A549 (cell line): ENCODE measurements at regions not wholly inside any gene's neighbourhood (a gene's known extent, or its start where the extent isn't known, plus 50 kb on each side); places are given as distances from the start of the nearest gene placed in this dataset.

Source experiments
- ATAC-seq, 2 experiments: fragments of 200-7000 bp in 1 of 2; fragments of >200 bp in 1 of 2; cut with Nextera tagmentation in 1 of 2; cut with Tn5 transposase in 1 of 2; 3 replicates each; pipeline versions ENCODE4 v1.8.0 to v1.9.1; 2018 to 2020; ENCODE audit warnings: mild to moderate bottlenecking in 1 of 2, moderate library complexity in 1 of 2
- CTCF ChIA-PET: fragments of 300-600 bp; sonication (Branson Sonifier 250); formaldehyde crosslinking; extraction: SDS; loops from one replicate; lab custom pipeline; 2021; ENCODE audit warnings: antibody characterized with exemption, inconsistent platforms; lab: Yijun Ruan, JAX
- POLR2A ChIA-PET: fragments of 350-600 bp; formaldehyde crosslinking; extraction: SDS; loops from one replicate; lab custom pipeline; 2021; ENCODE audit warnings: antibody characterized with exemption, inconsistent platforms; lab: Yijun Ruan, JAX
- DNase-seq, 2 experiments: peaks; one replicate each; pipeline versions ENCODE4 v3.0.0 to v3.0.0-alpha.2; 2011 to 2016; ENCODE audit warnings: low read depth in 1 of 2, low spot score in 1 of 2
- FAIRE-seq: peaks from 2 replicates; lab custom pipeline; 2011; peaks lifted over from hg19 to GRCh38; lab: Jason Lieb, UNC
- H3K27ac ChIP-seq, 2 experiments: fragments of >200 bp; sonication (Bioruptor Twin); formaldehyde crosslinking; 3 replicates each; pipeline ENCODE4 v1.5.1; 2016 to 2017
- H3K4me1 ChIP-seq: fragments of >200 bp; sonication (Bioruptor Twin); formaldehyde crosslinking; 3 replicates; pipeline ENCODE4 v1.6.1; 2016
- H3K4me2 ChIP-seq: fragments of >200 bp; sonication (Bioruptor Twin); formaldehyde crosslinking; 3 replicates; pipeline ENCODE4 v1.6.1; 2016
- H3K4me3 ChIP-seq: fragments of >200 bp; sonication (Bioruptor Twin); formaldehyde crosslinking; 3 replicates; pipeline ENCODE4 v1.5.1; 2016
- H3K9me3 ChIP-seq: fragments of >200 bp; sonication (Bioruptor Twin); formaldehyde crosslinking; 3 replicates; pipeline ENCODE4 v1.6.1; 2016
- E2F6 ChIP-seq: IDR thresholded peaks from 2 replicates; pipeline ENCODE4 v1.6.1; 2012; ENCODE audit warnings: low read depth, borderline replicate concordance
- EHF ChIP-seq: fragments of 250-450 bp; sonication (Bioruptor Pico); IDR thresholded peaks from 2 replicates; pipeline ENCODE4 v1.5.0; 2020; ENCODE audit warnings: mild to moderate bottlenecking
- EHMT2 ChIP-seq: fragments of 200-600 bp; sonication (generic); IDR thresholded peaks from 2 replicates; pipeline ENCODE4 v1.6.1; 2016; ENCODE audit warnings: antibody characterized with exemption, low read depth, mild to moderate bottlenecking, moderate library complexity
- EP300 ChIP-seq, 2 experiments: fragments of >200 bp; sonication (Bioruptor Twin); formaldehyde crosslinking; IDR thresholded peaks; 2 replicates in 1 of 2; 3 replicates in 1 of 2; pipeline ENCODE4 v1.6.1; 2016 to 2017
- FOSL2 ChIP-seq, 2 experiments: fragments of 450-650 bp in 1 of 2; fragments of >200 bp in 1 of 2; sonication (Bioruptor Twin) in 1 of 2; formaldehyde crosslinking; IDR thresholded peaks; 2 replicates each; pipeline versions ENCODE4 v1.5.0 to v1.6.1; 2016 to 2020; ENCODE audit warnings: mild to moderate bottlenecking in 1 of 2, moderate library complexity in 1 of 2
- HOXA7 ChIP-seq: fragments of 250-450 bp; sonication (Bioruptor Pico); IDR thresholded peaks from 2 replicates; pipeline ENCODE4 v1.5.0; 2020; ENCODE audit warnings: mild to moderate bottlenecking, moderate library complexity
- HOXB5 ChIP-seq: fragments of 250-450 bp; sonication (Bioruptor Pico); IDR thresholded peaks from 2 replicates; pipeline ENCODE4 v1.5.0; 2020; ENCODE audit warnings: mild to moderate bottlenecking, moderate library complexity
- JUN ChIP-seq, 2 experiments: fragments of >200 bp; sonication (Bioruptor Twin); formaldehyde crosslinking; IDR thresholded peaks; 2 replicates in 1 of 2; 3 replicates in 1 of 2; pipeline ENCODE4 v1.6.1; 2016 to 2017
- JUNB ChIP-seq: fragments of >200 bp; sonication (Bioruptor Twin); formaldehyde crosslinking; IDR thresholded peaks from 2 replicates; pipeline ENCODE4 v1.6.1; 2016
- KDM5A ChIP-seq: fragments of 200-600 bp; sonication (generic); IDR thresholded peaks from 2 replicates; pipeline ENCODE4 v1.6.1; 2016; ENCODE audit warnings: antibody characterized with exemption, mild to moderate bottlenecking
- MAFK ChIP-seq: fragments of 450-650 bp; IDR thresholded peaks from 2 replicates; pipeline ENCODE4 v1.6.1; 2014; ENCODE audit not compliant: partially characterized antibody
- MAZ ChIP-seq: fragments of 150-350 bp; IDR thresholded peaks from 2 replicates; pipeline ENCODE4 v1.6.1; 2014; ENCODE audit warnings: antibody characterized with exemption, low read depth, low read length, borderline replicate concordance
- NPAS2 ChIP-seq: fragments of 250-450 bp; sonication (Bioruptor Pico); IDR thresholded peaks from 2 replicates; pipeline ENCODE4 v1.8.0; 2022; ENCODE audit warnings: mild to moderate bottlenecking, moderate library complexity, borderline replicate concordance
- NR3C1 ChIP-seq: fragments of >200 bp; sonication (Bioruptor Twin); formaldehyde crosslinking; IDR thresholded peaks from 3 replicates; pipeline ENCODE4 v1.6.1; 2017
- PBX3 ChIP-seq: IDR thresholded peaks from 2 replicates; pipeline ENCODE4 v1.6.1; 2012
- PHF8 ChIP-seq: fragments of 200-600 bp; sonication (generic); IDR thresholded peaks from 2 replicates; pipeline ENCODE4 v1.6.1; 2016; ENCODE audit warnings: low read depth, mild to moderate bottlenecking, antibody characterized with exemption, moderate library complexity, borderline replicate concordance
- RNF2 ChIP-seq: fragments of 200-600 bp; sonication (generic); IDR thresholded peaks from 2 replicates; pipeline ENCODE4 v1.6.1; 2016; ENCODE audit warnings: low read depth, mild to moderate bottlenecking, antibody characterized with exemption, moderate library complexity, borderline replicate concordance
- SMC3 ChIP-seq: fragments of >200 bp; sonication (Bioruptor Twin); formaldehyde crosslinking; IDR thresholded peaks from 3 replicates; pipeline ENCODE4 v1.6.1; 2018; ENCODE audit warnings: inconsistent platforms
- USF2 ChIP-seq: fragments of 450-650 bp; IDR thresholded peaks from 2 replicates; pipeline ENCODE4 v1.6.1; 2014; ENCODE audit warnings: antibody characterized with exemption
- ZNF302 ChIP-seq: fragments of 250-450 bp; sonication (Bioruptor Pico); IDR thresholded peaks from 2 replicates; pipeline ENCODE4 v1.9.0; 2021; ENCODE audit warnings: inconsistent platforms, mild to moderate bottlenecking, moderate library complexity
- ZSCAN20 ChIP-seq: fragments of 250-450 bp; sonication (Bioruptor Pico); IDR thresholded peaks from 2 replicates; pipeline ENCODE4 v1.8.0; 2022; ENCODE audit warnings: mild to moderate bottlenecking, moderate library complexity
- WGBS: methylation state at CpG from one replicate; pipeline ENCODE4 v1.1.6; 2017; ENCODE audit errors: missing lambda C conversion rate; 5-methylcytosine and 5-hydroxymethylcytosine counted together
- TF ChIP-seq, protein P1 (sequence below): fragments of 250-450 bp; sonication (Bioruptor Pico); IDR thresholded peaks from 2 replicates; pipeline ENCODE4 v1.5.0; 2020; ENCODE audit warnings: low read depth, mild to moderate bottlenecking, moderate library complexity
- TF ChIP-seq, protein P2 (sequence below): IDR thresholded peaks from 2 replicates; pipeline ENCODE4 v1.6.1; 2012
- TF ChIP-seq, protein P3 (sequence below): fragments of 200-600 bp; sonication (generic); IDR thresholded peaks from 2 replicates; pipeline ENCODE4 v1.6.1; 2016; ENCODE audit warnings: antibody characterized with exemption, mild to moderate bottlenecking, moderate library complexity
- TF ChIP-seq, protein P4 (sequence below): fragments of >200 bp; sonication (Bioruptor Twin); formaldehyde crosslinking; IDR thresholded peaks from 2 replicates; pipeline ENCODE4 v1.6.1; 2016

- TF ChIP-seq USF2 (no peak), ZSCAN20 (CRISPR knock-in tag) (no peak), NPAS2 (no peak)
- TF ChIP-seq, protein P1, sequence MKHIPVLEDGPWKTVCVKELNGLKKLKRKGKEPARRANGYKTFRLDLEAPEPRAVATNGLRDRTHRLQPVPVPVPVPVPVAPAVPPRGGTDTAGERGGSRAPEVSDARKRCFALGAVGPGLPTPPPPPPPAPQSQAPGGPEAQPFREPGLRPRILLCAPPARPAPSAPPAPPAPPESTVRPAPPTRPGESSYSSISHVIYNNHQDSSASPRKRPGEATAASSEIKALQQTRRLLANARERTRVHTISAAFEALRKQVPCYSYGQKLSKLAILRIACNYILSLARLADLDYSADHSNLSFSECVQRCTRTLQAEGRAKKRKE (CRISPR knock-in tag), result no peak
Measured at GRCh38 chr7:68321776-68322496, 1276.3 kb upstream of the AUTS2 start (continued).

DNA sequence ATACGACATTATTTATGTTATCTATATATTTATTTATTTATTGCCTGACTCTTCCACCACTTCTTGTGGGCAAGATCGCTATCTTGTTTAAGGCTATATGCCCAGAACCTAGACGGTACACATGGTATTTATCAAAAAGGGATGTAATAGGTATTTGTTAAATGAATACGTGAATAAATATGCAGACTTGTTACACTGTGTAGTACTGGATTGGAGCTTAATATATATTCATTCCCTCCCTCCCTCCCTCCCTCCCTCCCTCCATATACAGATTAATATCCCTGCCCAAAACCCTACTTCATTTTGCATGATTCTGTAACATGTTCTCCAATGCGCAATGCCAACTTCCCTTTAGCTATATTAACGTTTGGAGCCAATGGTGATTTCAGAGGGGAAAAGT, 1273.7 kb upstream of the AUTS2 start:
- TF ChIP-seq EP300 (IDR thresholded peaks at IDR 0.05), result no peak
- TF ChIP-seq MAZ, result no peak
- TF ChIP-seq, all 56 proteins: peak for 0
- Histone ChIP-seq H3K27ac (no peak overlapping the region), H3K4me2 (no peak overlapping the region), H3K9me3 (peaks cover 3% of the 10 kb centered on the region; the same call in 2 of the 3 replicates), H3K4me1 (peaks cover 20% of the 10 kb centered on the region), H3K4me3 (no peak overlapping the region)
- WGBS, result 77% methylated on average over 6 of the region's 6 CpGs
- CTCF ChIA-PET, result no interaction called here
- POLR2A ChIA-PET, result no interaction called here
- DNase-seq, result no peak
- no peak for ATAC-seq
- no peak for FAIRE-seq

DNA sequence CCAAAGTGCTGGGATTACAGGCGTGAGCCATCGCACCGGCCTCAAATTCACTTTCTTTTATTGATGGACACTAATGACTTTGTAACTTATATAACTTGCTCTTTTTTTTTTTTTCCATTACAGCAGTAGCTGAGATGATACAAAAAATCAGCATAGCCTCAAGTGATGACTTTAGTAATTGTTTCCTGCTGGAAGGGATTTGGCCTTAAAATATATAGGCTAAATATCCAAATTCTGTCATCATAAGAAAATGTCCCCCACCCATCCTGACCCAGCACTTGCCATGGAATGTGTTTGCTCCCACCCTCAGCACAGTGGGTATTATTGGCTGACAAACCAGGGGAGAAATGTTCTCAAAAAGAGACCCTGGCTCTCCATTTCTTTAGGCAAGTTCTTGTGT, 1264.1 kb upstream of the AUTS2 start:
- H3K27ac ChIP-seq, result no peak overlapping the region
- no peak overlapping the region for H3K4me3 ChIP-seq
- H3K4me1 ChIP-seq, result no peaks in the 10 kb centered on the region
- ChIA-PET CTCF (no interaction called here), POLR2A (no interaction called here)
- ATAC-seq (no peak), FAIRE-seq (no peak), DNase-seq (no peak)
- no peak for TF ChIP-seq NPAS2
- TF ChIP-seq EHF (CRISPR knock-in tag), result no peak
- no peak for TF ChIP-seq MAFK
- TF ChIP-seq FOSL2 (IDR thresholded peaks at IDR 0.05), result no peak
- no peak for TF ChIP-seq FOSL2 (CRISPR knock-in tag; IDR thresholded peaks at IDR 0.05)
- TF ChIP-seq ZNF302 (CRISPR knock-in tag), result no peak
- TF ChIP-seq, protein P2, sequence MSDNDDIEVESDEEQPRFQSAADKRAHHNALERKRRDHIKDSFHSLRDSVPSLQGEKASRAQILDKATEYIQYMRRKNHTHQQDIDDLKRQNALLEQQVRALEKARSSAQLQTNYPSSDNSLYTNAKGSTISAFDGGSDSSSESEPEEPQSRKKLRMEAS, result no peak
- TF ChIP-seq PHF8, result no peak
- TF ChIP-seq EHMT2, result no peak
- no peak for TF ChIP-seq E2F6
- no peak for TF ChIP-seq PBX3
- TF ChIP-seq HOXA7, result no peak
- TF ChIP-seq SMC3, result no peak
- TF ChIP-seq NR3C1, result no peak
- no peak for TF ChIP-seq KDM5A
- no peak for TF ChIP-seq HOXB5
- TF ChIP-seq, protein P3, sequence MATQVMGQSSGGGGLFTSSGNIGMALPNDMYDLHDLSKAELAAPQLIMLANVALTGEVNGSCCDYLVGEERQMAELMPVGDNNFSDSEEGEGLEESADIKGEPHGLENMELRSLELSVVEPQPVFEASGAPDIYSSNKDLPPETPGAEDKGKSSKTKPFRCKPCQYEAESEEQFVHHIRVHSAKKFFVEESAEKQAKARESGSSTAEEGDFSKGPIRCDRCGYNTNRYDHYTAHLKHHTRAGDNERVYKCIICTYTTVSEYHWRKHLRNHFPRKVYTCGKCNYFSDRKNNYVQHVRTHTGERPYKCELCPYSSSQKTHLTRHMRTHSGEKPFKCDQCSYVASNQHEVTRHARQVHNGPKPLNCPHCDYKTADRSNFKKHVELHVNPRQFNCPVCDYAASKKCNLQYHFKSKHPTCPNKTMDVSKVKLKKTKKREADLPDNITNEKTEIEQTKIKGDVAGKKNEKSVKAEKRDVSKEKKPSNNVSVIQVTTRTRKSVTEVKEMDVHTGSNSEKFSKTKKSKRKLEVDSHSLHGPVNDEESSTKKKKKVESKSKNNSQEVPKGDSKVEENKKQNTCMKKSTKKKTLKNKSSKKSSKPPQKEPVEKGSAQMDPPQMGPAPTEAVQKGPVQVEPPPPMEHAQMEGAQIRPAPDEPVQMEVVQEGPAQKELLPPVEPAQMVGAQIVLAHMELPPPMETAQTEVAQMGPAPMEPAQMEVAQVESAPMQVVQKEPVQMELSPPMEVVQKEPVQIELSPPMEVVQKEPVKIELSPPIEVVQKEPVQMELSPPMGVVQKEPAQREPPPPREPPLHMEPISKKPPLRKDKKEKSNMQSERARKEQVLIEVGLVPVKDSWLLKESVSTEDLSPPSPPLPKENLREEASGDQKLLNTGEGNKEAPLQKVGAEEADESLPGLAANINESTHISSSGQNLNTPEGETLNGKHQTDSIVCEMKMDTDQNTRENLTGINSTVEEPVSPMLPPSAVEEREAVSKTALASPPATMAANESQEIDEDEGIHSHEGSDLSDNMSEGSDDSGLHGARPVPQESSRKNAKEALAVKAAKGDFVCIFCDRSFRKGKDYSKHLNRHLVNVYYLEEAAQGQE, result no peak
- TF ChIP-seq RNF2, result no peak
- TF ChIP-seq, protein P4, sequence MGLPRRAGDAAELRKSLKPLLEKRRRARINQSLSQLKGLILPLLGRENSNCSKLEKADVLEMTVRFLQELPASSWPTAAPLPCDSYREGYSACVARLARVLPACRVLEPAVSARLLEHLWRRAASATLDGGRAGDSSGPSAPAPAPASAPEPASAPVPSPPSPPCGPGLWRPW, result no peak
- no peak for TF ChIP-seq JUN (IDR thresholded peaks at IDR 0.05)
- no peak for TF ChIP-seq JUNB
- WGBS, result 91% methylated on average over 3 of the region's 3 CpGs
- no peak overlapping the region for H3K4me2 ChIP-seq
- H3K9me3 ChIP-seq, result peaks cover 34% of the 10 kb centered on the region
